HCT116 (cell line): ENCODE measurements at regions not wholly inside any gene's neighbourhood (a gene's known extent, or its start where the extent isn't known, plus 50 kb on each side); places are given as distances from the start of the nearest gene placed in this dataset.

ENCODE experiments used
- ATAC-seq: fragments of 200-7000 bp; cut with Tn5 transposase; 2 replicates; pipeline ENCODE4 v1.9.1; 2020; ENCODE audit warnings: mild to moderate bottlenecking, moderate library complexity
- BruUV-seq: library from RNA; stranded (reverse); fragments of 400-500 nt; replicated peaks from 2 replicates; lab custom pipeline; 2021; lab: Mats Ljungman, UMichigan
- CTCF ChIA-PET: fragments of 300-600 bp; sonication (Branson Sonifier 250); formaldehyde crosslinking; loops from one replicate; lab custom pipeline; 2021; ENCODE audit warnings: antibody characterized with exemption; lab: Charles Lee
- POLR2A ChIA-PET: fragments of 300-600, 350-600 bp; sonication (Branson Sonifier 250); formaldehyde crosslinking; loops from one replicate; lab custom pipeline; 2021; ENCODE audit warnings: antibody characterized with exemption; lab: Charles Lee
- RAD21 ChIA-PET, 2 experiments: fragments of 300-600 bp; sonication (Branson Sonifier 250); formaldehyde crosslinking; loops; one replicate each; lab custom pipeline; 2023; ENCODE audit warnings: low total read pairs in 2 of 2; ENCODE audit not compliant: uncharacterized antibody in 2 of 2, unreplicated experiment in 2 of 2, low non-redundant PET in 1 of 2; lab: Charles Lee
- DNase-seq: peaks from one replicate; pipeline ENCODE4 v3.0.0-alpha.2; 2010; ENCODE audit warnings: low read depth, low spot score
- H2AFZ ChIP-seq: fragments of 200-600 bp; shearing (Covaris generic), sonication (generic); 2 replicates; pipeline ENCODE4 v1.6.1; 2017; ENCODE audit warnings: low read depth, mixed run types, mixed read lengths, antibody characterized with exemption, low read length; ENCODE audit not compliant: poor library complexity, severe bottlenecking
- H3K27ac ChIP-seq: 2 replicates; pipeline ENCODE4 v1.5.1; 2012; ENCODE audit warnings: low read depth, low read length
- H3K27me3 ChIP-seq: fragments of 200-600 bp; sonication (generic); 2 replicates; pipeline ENCODE4 v1.6.1; 2016; ENCODE audit warnings: mixed run types, low read length, mixed read lengths; ENCODE audit not compliant: insufficient read depth
- H3K36me3 ChIP-seq, 2 experiments: fragments of 200-500 bp in 1 of 2; fragments of 200-600 bp in 1 of 2; sonication (Bioruptor generic) in 1 of 2; sonication (generic) in 1 of 2; 2 replicates each; pipeline versions ENCODE4 v1.5.1 to v1.6.1; 2014 to 2016; ENCODE audit warnings: low read length in 2 of 2, inconsistent platforms in 1 of 2, mixed read lengths in 1 of 2, mixed run types in 1 of 2; ENCODE audit not compliant: insufficient read depth in 2 of 2, control insufficient read depth in 1 of 2
- H3K4me1 ChIP-seq, 2 experiments: fragments of 200-600 bp in 1 of 2; sonication (generic) in 1 of 2; 2 replicates each; pipeline versions ENCODE4 v1.5.1 to v1.6.1; 2012 to 2017; ENCODE audit warnings: low read length in 2 of 2, inconsistent platforms in 1 of 2, mild to moderate bottlenecking in 1 of 2, mixed read lengths in 1 of 2, mixed run types in 1 of 2, moderate library complexity in 1 of 2; ENCODE audit not compliant: insufficient read depth in 2 of 2, control insufficient read depth in 1 of 2
- H3K4me2 ChIP-seq: fragments of 200-600 bp; sonication (generic); 2 replicates; pipeline ENCODE4 v1.6.1; 2017; ENCODE audit warnings: mixed run types, low read length, mixed read lengths
- H3K4me3 ChIP-seq, 2 experiments: fragments of 200-600 bp in 1 of 2; sonication (generic) in 1 of 2; replicated peaks in 1 of 2; 2 replicates each; pipeline ENCODE4 v1.5.1; 2011 to 2016; ENCODE audit warnings: low read length in 2 of 2, control low read depth in 1 of 2, low read depth in 1 of 2, mild to moderate bottlenecking in 1 of 2, mixed read lengths in 1 of 2, mixed run types in 1 of 2
- H3K79me2 ChIP-seq: fragments of 200-600 bp; sonication (generic); 2 replicates; pipeline ENCODE4 v1.6.1; 2017; ENCODE audit warnings: mild to moderate bottlenecking, mixed run types, low read length, moderate library complexity, mixed read lengths; ENCODE audit not compliant: insufficient read depth
- H3K9ac ChIP-seq: fragments of 200-600 bp; sonication (generic); 2 replicates; pipeline ENCODE4 v1.6.1; 2016; ENCODE audit warnings: low read length, mixed read lengths
- H3K9me2 ChIP-seq: fragments of 200-600 bp; sonication (generic), shearing (Covaris generic); 2 replicates; pipeline ENCODE4 v1.6.1; 2017; ENCODE audit warnings: mixed run types, mild to moderate bottlenecking, moderate library complexity; ENCODE audit not compliant: insufficient read depth
- H3K9me3 ChIP-seq, 2 experiments: fragments of 200-500 bp in 1 of 2; fragments of 200-600 bp in 1 of 2; sonication (Bioruptor generic) in 1 of 2; sonication (generic) in 1 of 2; 2 replicates each; pipeline ENCODE4 v1.6.1; 2014 to 2017; ENCODE audit warnings: low read length in 2 of 2, mixed read lengths in 2 of 2, inconsistent platforms in 1 of 2, low read depth in 1 of 2, mild to moderate bottlenecking in 1 of 2, mixed run types in 1 of 2, moderate library complexity in 1 of 2; ENCODE audit not compliant: control insufficient read depth in 1 of 2, insufficient read depth in 1 of 2
- H4K20me1 ChIP-seq: fragments of 200-600 bp; sonication (generic), shearing (Covaris generic); 2 replicates; pipeline ENCODE4 v1.6.1; 2017; ENCODE audit warnings: mixed run types, mild to moderate bottlenecking, moderate library complexity; ENCODE audit not compliant: insufficient read depth
- CEBPB ChIP-seq: IDR thresholded peaks from 2 replicates; pipeline ENCODE4 v1.6.1; 2012; ENCODE audit warnings: low read depth
- CTCF ChIP-seq, 3 experiments: fragments of 200-600 bp in 1 of 3; sonication (generic) in 1 of 3; IDR thresholded peaks in 2 of 3; conservative IDR thresholded peaks in 1 of 3; 2 replicates each; pipeline ENCODE4 v1.5.1; 2012 to 2017; ENCODE audit warnings: low read depth in 2 of 3, low read length in 2 of 3, antibody characterized with exemption in 1 of 3, borderline replicate concordance in 1 of 3, control low read depth in 1 of 3, mild to moderate bottlenecking in 1 of 3, mixed read lengths in 1 of 3, mixed run types in 1 of 3, moderate library complexity in 1 of 3; ENCODE audit not compliant: insufficient read depth in 1 of 3
- EGR1 ChIP-seq: IDR thresholded peaks from 2 replicates; pipeline ENCODE4 v1.6.1; 2012; ENCODE audit warnings: low read depth
- EZH2 ChIP-seq: fragments of 200-600 bp; sonication (generic); IDR thresholded peaks from 2 replicates; pipeline ENCODE4 v1.6.1; 2017; ENCODE audit warnings: antibody characterized with exemption, mixed run types
- EZH2phosphoT487 ChIP-seq: fragments of 200-600 bp; IDR thresholded peaks from 2 replicates; pipeline ENCODE4 v1.6.1; 2018; ENCODE audit warnings: antibody characterized with exemption, borderline replicate concordance
- FOSL1 ChIP-seq: IDR thresholded peaks from 2 replicates; pipeline ENCODE4 v1.6.1; 2012; ENCODE audit warnings: low read depth
- JUND ChIP-seq: IDR thresholded peaks from 2 replicates; pipeline ENCODE4 v1.6.1; 2012
- POLR2A ChIP-seq: IDR thresholded peaks from 2 replicates; pipeline ENCODE4 v1.7.0; 2011; ENCODE audit warnings: borderline replicate concordance; ENCODE audit not compliant: insufficient read depth, insufficient read length; ENCODE audit errors: extremely low read depth
- RAD21 ChIP-seq: IDR thresholded peaks from 2 replicates; pipeline ENCODE4 v1.6.1; 2012; ENCODE audit warnings: low read depth, mild to moderate bottlenecking
- REST ChIP-seq: IDR thresholded peaks from 2 replicates; pipeline ENCODE4 v1.6.1; 2012; ENCODE audit warnings: low read depth
- SIN3A ChIP-seq: IDR thresholded peaks from 2 replicates; pipeline ENCODE4 v1.6.1; 2012; ENCODE audit warnings: low read depth
- SP1 ChIP-seq: IDR thresholded peaks from 2 replicates; pipeline ENCODE4 v1.6.1; 2012; ENCODE audit warnings: low read depth
- SRF ChIP-seq: IDR thresholded peaks from 2 replicates; pipeline ENCODE4 v1.6.1; 2012; ENCODE audit warnings: low read depth
- TCF7L2 ChIP-seq: IDR thresholded peaks from 2 replicates; pipeline ENCODE4 v1.7.0; 2011; ENCODE audit warnings: borderline replicate concordance, inconsistent platforms; ENCODE audit not compliant: insufficient read depth, insufficient read length; ENCODE audit errors: extremely low read depth
- ZFX ChIP-seq: fragments of 450-650 bp; IDR thresholded peaks from 2 replicates; pipeline ENCODE4 v1.6.1; 2017
- ZNF274 ChIP-seq: fragments of 200-500 bp; sonication (Bioruptor generic); IDR thresholded peaks from 2 replicates; pipeline ENCODE4 v1.6.1; 2014; ENCODE audit warnings: mild to moderate bottlenecking, low read depth, low read length, inconsistent platforms
- intact Hi-C: fragments of 100-400 bp; cut with micrococcal nuclease; formaldehyde crosslinking; loops from 2 replicates; pipeline ENCODE4 v1.10.0; 2022
- TF ChIP-seq, protein P1 (sequence below): IDR thresholded peaks from 2 replicates; pipeline ENCODE4 v1.6.1; 2012
- TF ChIP-seq, protein P2 (sequence below): IDR thresholded peaks from 2 replicates; pipeline ENCODE4 v1.6.1; 2012

DNA sequence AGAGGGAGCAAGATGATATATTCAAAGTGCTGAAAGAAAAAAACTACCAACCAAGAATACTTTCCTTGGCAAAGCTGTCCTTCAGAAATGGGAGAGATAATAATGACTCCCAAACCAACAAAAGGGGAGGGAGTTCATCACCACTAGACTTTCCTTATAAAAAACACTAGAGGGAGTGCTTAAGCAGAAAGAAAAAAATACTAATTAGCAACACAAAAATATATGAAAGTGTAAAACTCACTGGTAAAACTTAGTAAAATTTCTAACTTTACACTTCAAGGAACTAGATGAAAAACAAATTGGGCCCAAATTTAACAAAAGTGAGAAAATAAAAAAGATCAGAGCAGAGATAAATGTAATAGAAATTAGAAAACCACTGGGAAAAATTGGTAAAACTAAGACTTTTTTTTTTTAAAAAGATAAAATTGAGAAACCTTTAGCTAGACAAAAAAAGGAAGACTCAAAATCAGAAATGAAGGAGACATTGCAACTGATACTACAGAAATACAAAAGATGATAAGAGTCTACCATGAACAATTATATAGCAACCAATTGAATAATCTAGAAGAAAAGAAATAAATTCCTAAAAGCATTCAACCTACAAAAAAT, 60.4 kb upstream of the FAR2 start:
- ATAC-seq: peak; percentile 52; the same call in 1 of the 2 replicates
- Histone ChIP-seq H3K9me2 (no peaks in the 10 kb centered on the region), H3K9ac (no peak overlapping the region), H3K27me3 (no peaks in the 10 kb centered on the region), H3K9me3 (no peaks in the 10 kb centered on the region), H3K4me2 (no peak overlapping the region), H3K27ac (no peak overlapping the region), H2AFZ (no peak overlapping the region), H3K4me1 (no peaks in the 10 kb centered on the region), H3K36me3 (no peaks in the 10 kb centered on the region), H3K79me2 (no peaks in the 10 kb centered on the region), H3K4me3 (no peak overlapping the region), H4K20me1 (no peaks in the 10 kb centered on the region)
- no TSS peak for BruUV-seq
- RAD21 ChIA-PET: interaction anchor here in 1 of 2 experiments (1.0 kb wide), 1 partner anchor 229 kb away, joined by 3 read pairs; no protein-coding TSS in a partner anchor
- CTCF ChIA-PET: interaction anchor here (0.6 to 3.6 kb wide), 7 partner anchors 10 to 1895 kb away, joined by 3 to 21 read pairs (median 4); no protein-coding TSS in a partner anchor
- TF ChIP-seq SRF (no peak), CEBPB (no peak), EZH2 (no peak), POLR2A (no peak), SIN3A (no peak), EZH2phosphoT487 (no peak), EGR1 (no peak), ZNF274 (no peak), ZFX (no peak), FOSL1 (no peak), RAD21 (peak; percentile 69), CTCF (IDR thresholded peaks at IDR 0.05 in 2 of 3, conservative IDR thresholded peaks at IDR 0.05 in 1 of 3; ENCODE audit: borderline replicate concordance in 1 of 3, insufficient read depth in 1 of 3, low read depth in 2 of 3, low read length in 2 of 3) (peak; percentile 32 to 88 (median 67); a peak in 5 of 6 replicates), TCF7L2 (no peak), JUND (no peak), SP1 (no peak), REST (no peak)
- TF ChIP-seq, protein P1, sequence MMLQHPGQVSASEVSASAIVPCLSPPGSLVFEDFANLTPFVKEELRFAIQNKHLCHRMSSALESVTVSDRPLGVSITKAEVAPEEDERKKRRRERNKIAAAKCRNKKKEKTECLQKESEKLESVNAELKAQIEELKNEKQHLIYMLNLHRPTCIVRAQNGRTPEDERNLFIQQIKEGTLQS: no peak
- TF ChIP-seq, protein P2, sequence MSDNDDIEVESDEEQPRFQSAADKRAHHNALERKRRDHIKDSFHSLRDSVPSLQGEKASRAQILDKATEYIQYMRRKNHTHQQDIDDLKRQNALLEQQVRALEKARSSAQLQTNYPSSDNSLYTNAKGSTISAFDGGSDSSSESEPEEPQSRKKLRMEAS: no peak
- POLR2A ChIA-PET: no interaction called here
- intact Hi-C loops: loop anchor here (2.0 kb wide), 1 partner anchor 228 kb away; no protein-coding TSS in a partner anchor
- DNase-seq: no peak
